ENCODE measurements at regions not wholly inside any gene's neighbourhood (a gene's known extent, or its start where the extent isn't known, plus 50 kb on each side); places are given as distances from the start of the nearest gene placed in this dataset.
"Not testable (repeated sequence)": the region's sequence is repeated elsewhere in the genome, so short reads cannot be mapped to it uniquely, and the experiment has no call there.

DNA sequence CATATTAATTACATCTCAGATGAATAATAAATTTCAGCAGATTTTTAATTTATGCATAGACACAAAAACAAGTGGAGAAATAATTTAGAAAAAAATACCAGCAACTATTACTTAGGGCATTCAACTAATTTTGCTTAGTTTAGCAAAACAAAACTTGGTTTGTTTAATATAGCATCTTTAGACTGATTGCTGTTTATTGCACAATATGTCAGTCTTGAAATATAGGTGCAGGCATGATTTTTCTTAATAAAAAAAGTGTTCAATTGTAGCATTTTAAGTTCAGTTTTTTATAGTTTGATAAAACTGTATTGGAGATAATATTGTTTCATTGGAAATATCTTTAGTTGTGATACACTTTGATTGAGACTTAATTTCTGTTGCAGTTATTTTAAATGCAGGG lies 161.2 kb upstream of the KCNH8 start:
- no peak for DNase-seq

GRCh38 chr3:18982920-18983319 lies 165.4 kb upstream of the KCNH8 start:
- DNase-seq: no peak

DNA sequence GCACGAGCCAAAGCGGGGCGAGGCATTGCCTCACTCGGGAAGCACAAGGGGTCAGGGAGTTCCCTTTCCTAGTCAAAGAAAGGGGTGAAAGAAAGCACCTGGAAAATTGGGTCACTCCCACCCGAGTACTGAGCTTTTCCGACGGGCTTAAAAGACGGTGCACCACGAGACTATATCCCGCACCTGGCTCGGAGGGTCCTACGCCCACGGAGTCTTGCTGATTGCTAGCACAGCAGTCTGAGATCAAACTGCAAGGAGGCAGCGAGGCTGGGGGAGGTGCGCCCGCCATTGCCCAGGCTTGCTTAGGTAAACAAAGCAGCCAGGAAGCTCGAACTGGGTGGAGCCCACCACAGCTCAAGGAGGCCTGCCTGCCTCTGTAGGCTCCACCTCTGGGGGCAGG lies 172.2 kb upstream of the KCNH8 start:
- DNase-seq: not testable (repeated sequence)

DNA sequence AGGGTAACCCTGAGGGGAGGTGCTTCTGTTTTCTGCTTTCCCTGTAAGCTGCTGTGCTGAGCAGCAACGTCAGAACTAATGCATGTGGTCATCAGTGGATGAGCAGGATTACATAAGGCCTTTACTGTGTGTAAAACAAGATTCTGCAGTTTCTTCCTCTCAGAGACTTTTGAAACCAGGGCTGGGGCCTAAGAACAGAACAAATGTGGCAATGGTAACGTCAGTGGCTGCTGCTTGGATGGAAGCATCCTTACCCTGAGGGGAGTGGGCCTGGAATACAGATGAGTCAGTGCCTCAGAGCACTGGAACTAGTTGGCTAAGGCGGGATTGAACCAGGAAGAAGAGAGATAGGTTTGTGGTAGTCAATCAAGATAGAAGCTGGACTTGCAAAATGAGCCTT lies 180.2 kb upstream of the KCNH8 start:
- DNase-seq: no peak

DNA sequence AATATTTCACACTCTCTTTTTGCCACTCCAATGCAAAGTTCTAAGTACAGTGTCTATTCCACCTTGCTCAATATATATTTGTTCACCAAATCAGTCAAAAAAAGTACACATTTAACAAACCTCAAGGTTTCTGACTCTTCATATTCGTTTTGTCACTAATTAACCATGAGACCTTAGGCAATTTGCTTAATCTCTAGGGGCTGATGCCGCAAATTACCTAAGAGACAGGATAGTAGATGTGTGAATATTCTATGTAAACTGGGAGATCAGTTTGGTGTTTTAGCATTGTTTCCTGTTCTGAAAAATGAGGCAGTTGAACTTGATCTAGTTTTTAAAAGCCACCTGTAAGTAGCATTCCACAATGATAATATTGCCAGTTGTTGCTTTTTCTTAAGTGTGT lies 182.5 kb upstream of the KCNH8 start:
- DNase-seq: no peak

DNA sequence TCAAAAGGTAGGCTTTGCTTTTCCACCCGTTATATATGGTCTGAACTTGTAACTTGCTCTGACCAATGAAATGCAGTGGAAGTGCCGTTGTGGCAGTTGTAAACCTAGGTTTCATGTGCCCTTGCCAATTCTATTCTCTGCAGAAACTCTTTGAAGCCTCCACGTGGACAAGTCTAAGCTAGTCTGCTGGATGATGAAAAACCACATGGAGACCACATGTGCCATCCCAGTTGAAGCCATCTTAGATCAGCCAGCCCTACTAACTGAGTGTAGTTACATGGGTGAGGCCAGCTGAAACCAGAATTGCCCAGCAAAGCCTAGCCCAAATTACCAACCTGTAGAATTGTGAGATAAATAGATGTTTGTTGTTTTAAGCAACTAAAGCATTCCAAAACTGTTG lies 183.7 kb upstream of the KCNH8 start:
- DNase-seq: no peak

GRCh38 chr3:18951333-18951732 lies 197.0 kb upstream of the KCNH8 start:
- DNase-seq: no peak

DNA sequence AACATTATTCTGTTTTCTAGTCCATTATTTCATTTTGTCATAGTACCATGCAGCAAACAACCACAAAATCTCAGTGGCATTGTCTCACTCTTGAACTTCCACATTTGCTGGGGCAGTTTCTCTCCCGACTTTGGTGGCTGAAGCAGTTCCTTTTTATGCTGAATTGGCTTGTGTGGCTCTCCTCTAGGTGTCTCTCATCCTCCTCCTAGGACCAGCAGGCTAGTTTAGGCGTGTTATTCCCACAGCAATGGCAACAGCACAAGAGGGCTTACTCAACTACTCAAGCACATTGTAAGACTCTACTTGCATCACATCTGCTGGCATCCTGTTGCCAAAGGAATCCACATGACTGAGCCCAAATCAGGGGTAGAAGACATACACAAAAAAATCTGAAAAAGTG lies 201.8 kb upstream of the KCNH8 start:
- DNase-seq: no peak

DNA sequence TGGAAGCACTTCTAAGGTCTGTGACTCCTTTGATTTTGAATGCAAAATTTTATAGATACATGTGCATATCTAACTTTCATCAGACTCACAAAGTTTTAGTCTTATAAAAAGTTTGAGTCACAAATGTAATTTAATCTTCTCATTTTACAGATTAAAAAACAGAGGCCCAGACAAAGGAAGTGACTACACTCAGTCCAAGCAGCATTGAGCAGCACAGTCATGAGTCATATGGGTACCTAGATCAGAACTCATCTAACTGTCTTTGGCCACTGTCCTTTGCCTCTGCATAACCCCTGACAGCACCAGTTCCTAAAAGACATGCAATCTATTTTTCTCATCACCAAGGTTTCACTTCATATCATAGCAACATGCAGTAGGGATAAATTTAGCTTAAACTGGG lies 210.7 kb upstream of the KCNH8 start:
- no peak for DNase-seq

GRCh38 chr3:18919158-18919557 lies 229.2 kb upstream of the KCNH8 start:
- DNase-seq: no peak

DNA sequence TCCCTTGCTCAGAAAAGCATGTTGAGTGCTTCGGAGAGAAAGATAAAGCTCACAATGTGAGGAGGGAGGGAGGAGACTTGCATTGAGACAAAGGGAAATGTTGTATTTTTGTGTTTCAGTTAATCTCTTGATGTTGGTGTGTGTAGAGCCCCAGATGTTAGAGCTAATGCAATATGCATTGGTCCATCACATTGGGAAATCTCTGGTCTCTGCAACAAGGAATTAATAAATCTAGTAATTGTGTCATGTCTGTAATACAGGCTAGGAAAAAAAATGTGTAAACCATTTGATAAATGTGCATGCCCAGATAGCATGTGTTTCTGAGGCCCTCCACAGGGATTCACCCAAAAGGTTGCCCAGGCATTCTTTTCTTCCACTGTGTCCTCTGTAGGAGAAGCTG lies 230.4 kb upstream of the KCNH8 start:
- no peak for DNase-seq

- no peak for DNase-seq
Measured at GRCh38 chr3:18902081-18902793, 246.1 kb upstream of the KCNH8 start.

DNA sequence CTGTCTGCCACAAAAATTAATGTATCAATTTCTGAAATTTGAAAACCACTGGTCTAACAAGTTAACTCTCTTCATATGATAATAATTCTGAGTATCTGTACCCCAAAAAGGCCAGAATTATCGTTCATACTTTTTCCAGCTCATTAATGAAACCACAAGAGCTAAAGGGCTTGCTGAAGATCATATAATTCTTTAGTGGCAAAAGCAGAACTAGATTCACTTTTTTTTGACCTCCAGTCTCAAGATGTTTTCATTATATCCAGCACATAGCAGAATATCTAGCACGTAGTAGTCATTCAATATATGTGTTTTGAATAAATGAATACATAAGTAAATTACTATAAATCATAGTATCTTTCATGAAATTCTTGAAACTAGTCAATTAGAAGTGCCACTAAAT lies 246.7 kb upstream of the KCNH8 start:
- no peak for DNase-seq

DNA sequence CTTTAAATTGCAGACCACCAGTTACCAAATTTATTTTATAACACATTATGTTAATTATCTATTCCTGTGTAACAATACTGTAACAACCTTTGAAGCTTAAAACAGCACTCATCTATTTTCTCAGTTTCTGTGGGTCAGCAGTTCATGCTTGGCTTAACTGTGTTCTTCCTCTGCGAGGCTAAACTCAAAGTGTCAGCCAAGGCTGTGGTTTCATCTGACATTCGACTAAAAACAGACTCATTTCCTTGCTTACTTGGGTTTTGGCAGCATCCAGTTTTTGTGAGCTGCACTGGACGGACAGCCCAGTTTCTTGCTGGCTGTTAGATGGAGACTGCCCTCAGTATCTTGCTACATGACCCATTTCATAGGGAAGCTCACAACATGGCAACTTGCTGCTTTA lies 247.3 kb upstream of the KCNH8 start:
- no peak for DNase-seq

- no peak for DNase-seq
Measured at GRCh38 chr3:18898911-18899310, 249.4 kb upstream of the KCNH8 start.

- no peak for DNase-seq
Measured at GRCh38 chr3:18892756-18893155, 255.6 kb upstream of the KCNH8 start.

DNA sequence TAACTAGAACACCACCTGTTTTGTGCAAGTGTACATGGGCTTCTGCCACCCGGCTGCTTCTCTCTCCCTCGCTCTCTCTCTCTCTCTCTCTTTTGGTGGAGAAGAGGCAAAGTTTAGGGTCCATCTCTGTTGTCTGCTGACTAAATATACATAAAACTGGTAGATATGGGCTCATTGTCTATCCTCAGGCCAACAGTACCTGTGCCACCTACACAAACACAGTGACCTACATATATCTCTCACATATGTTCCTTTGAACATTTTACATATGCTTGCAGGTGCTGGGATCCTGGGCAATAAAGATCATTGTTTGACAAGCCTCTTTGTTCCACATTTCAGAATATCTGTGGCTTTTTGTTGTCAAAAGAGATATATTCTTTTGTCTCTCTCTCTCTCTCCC lies 256.3 kb upstream of the KCNH8 start:
- DNase-seq: no peak

GRCh38 chr3:18891641-18892040 lies 256.7 kb upstream of the KCNH8 start:
- DNase-seq: no peak

- no peak for DNase-seq
Measured at GRCh38 chr3:18890449-18890848, 257.9 kb upstream of the KCNH8 start.

DNA sequence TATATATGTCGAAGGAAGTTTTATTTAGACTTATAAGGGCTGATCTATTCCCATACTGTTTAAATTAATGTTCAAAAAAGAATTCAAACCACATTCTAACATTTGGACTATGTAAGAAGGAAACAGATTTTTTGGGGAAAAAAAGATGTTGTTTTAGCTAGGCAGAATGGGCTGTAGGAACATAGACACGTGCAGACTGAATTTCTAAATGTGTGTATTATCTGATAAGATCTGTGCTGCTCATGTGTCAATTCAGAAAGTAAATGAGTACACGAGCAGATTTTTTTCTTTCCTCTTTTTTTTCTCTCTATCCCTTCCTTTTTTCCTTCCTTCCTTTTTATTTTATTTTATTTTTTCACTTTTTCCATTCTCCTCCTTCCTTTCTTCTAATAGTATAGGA lies 259.5 kb upstream of the KCNH8 start:
- no peak for DNase-seq

GRCh38 chr3:18888370-18888769 lies 259.9 kb upstream of the KCNH8 start:
- no peak for DNase-seq

DNA sequence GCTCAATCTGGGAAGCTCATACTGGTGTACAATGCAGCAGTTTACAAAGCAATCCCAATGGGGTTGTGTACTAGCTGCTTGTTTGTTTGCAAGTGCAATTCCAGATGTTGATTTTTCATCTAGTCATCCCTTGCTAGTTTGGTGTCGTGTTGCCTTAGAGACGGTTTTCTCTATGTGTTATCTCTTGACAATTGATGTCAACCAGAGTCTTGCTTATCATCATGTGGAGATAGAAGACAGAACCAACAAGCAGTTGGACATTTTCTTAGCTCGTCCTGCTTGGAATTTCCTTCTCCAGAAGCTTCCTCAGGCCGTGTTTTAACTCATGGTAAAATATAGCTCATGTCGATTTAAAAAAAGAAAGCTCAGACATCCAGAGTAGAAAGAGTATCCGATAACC lies 262.0 kb upstream of the KCNH8 start:
- DNase-seq: no peak

- no peak for DNase-seq
Measured at GRCh38 chr3:18885612-18886011, 262.7 kb upstream of the KCNH8 start.

DNA sequence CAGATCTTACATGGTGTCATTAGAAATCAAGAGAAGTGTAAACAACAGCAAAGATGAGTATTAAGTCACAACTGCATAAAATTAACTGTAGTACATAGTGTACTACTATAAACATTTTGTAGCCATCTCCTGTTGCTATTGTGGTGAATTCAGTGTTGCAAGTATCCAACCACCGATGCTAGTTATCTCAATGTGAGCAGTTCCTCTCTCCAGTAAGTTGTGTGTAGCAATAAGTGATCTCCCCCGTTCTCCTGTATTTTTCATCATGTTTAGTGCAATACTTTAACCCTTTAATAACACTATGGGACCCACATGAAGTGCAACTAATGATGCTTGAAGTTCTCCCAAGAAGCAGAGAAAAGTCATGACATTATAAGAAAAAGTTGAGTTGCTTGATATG lies 264.7 kb upstream of the KCNH8 start:
- DNase-seq: no peak

DNA sequence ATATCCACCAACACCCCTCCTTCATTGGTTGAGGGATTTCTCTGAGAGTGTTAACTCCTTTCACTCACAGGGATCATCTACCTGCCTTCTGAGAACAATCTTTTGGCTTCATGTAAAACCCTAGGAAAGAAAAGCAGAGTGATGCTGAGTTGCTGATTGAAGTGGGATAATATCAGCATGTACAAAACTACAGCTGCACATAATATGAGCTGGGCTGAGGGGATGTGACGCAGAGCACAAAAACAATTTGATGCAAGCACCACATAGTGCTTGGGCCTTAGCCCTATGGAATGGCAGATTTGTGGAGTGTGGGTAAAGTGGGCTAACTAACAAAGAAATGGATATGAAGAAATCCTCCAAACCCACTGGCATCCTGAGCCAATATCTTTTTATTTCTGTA lies 267.6 kb upstream of the KCNH8 start:
- DNase-seq: no peak

DNA sequence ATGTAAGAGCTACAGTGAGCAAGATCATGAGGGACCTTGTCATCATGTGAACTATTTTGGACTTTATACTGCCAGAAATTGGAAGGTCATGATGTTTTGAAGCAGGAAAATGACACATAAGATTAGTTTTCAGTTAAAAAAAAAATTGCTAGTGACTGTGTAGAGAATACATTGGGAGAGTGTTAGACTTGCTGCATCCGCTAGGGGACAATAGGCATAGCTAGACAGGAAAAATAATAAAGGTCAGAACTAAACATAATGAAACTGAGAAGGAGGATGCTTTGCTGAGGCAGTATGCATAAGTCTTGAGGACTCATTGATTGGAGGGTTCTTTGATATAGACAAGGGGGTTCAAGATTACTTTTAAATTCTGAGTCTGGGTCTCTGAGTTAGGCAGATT lies 275.8 kb upstream of the KCNH8 start:
- no peak for DNase-seq

Data from activated CD4-positive, CD25-positive, alpha-beta regulatory T cell treated with anti-CD3 and anti-CD28 coated beads, Interleukin-2, amount 50 U/mL, for 72 hours (primary cell).